Mesenchymal stem cell (in vitro differentiated cells and primary cell): ENCODE measurements at regions not wholly inside any gene's neighbourhood (a gene's known extent, or its start where the extent isn't known, plus 50 kb on each side); places are given as distances from the start of the nearest gene placed in this dataset.

Source experiments
- DNase-seq: peaks from one replicate; pipeline ENCODE4 v3.0.0-alpha.2; 2013
- H2AFZ ChIP-seq: one replicate; pipeline ENCODE4 v1.6.1; 2013; ENCODE audit warnings: low read depth, mild to moderate bottlenecking, control low read depth, inconsistent platforms, low read length, moderate library complexity
- H2AK5ac ChIP-seq: 2 replicates; pipeline ENCODE4 v1.6.1; 2013; ENCODE audit warnings: low read length, moderate library complexity, mild to moderate bottlenecking, inconsistent platforms; ENCODE audit not compliant: severe bottlenecking
- H2BK120ac ChIP-seq: one replicate; pipeline ENCODE4 v1.6.1; 2013; ENCODE audit warnings: low read depth, mild to moderate bottlenecking, inconsistent platforms, low read length, moderate library complexity
- H2BK12ac ChIP-seq, 2 experiments: one replicate each; pipeline ENCODE4 v1.6.1; 2013; ENCODE audit warnings: inconsistent platforms in 2 of 2, low read length in 2 of 2, mild to moderate bottlenecking in 2 of 2, moderate library complexity in 2 of 2, control low read depth in 1 of 2
- H2BK15ac ChIP-seq: one replicate; pipeline ENCODE4 v1.6.1; 2013; ENCODE audit warnings: mild to moderate bottlenecking, low read depth, inconsistent platforms; ENCODE audit not compliant: poor library complexity, severe bottlenecking
- H2BK5ac ChIP-seq: 2 replicates; pipeline ENCODE4 v1.6.1; 2013; ENCODE audit warnings: low read depth, mild to moderate bottlenecking, low read length, control low read depth, inconsistent platforms; ENCODE audit not compliant: poor library complexity, severe bottlenecking
- H3K14ac ChIP-seq, 2 experiments: one replicate each; pipeline ENCODE4 v1.6.1; 2013; ENCODE audit warnings: inconsistent platforms in 2 of 2, low read length in 2 of 2, control low read depth in 1 of 2, mild to moderate bottlenecking in 1 of 2, moderate library complexity in 1 of 2
- H3K18ac ChIP-seq, 2 experiments: one replicate each; pipeline ENCODE4 v1.6.1; 2013; ENCODE audit warnings: inconsistent platforms in 2 of 2, low read length in 2 of 2, control low read depth in 1 of 2, low read depth in 1 of 2, mild to moderate bottlenecking in 1 of 2
- H3K23ac ChIP-seq, 2 experiments: one replicate each; pipeline ENCODE4 v1.6.1; 2013; ENCODE audit warnings: inconsistent platforms in 2 of 2, low read length in 2 of 2, mild to moderate bottlenecking in 2 of 2, moderate library complexity in 2 of 2, control low read depth in 1 of 2
- H3K27ac ChIP-seq: 2 replicates; pipeline ENCODE4 v1.5.1; 2013; ENCODE audit warnings: mild to moderate bottlenecking, moderate library complexity, low read length, control low read depth, inconsistent platforms; ENCODE audit not compliant: poor library complexity, severe bottlenecking
- H3K27me3 ChIP-seq, 2 experiments: 2 replicates each; pipeline versions ENCODE4 v1.6.1 to v1.7.0; 2013; ENCODE audit warnings: low read length in 2 of 2, mild to moderate bottlenecking in 2 of 2, moderate library complexity in 2 of 2, control low read depth in 1 of 2, inconsistent platforms in 1 of 2; ENCODE audit not compliant: control insufficient read depth in 1 of 2, insufficient read depth in 1 of 2
- H3K36me3 ChIP-seq, 2 experiments: 2 replicates each; pipeline versions ENCODE4 v1.6.1 to v1.7.0; 2013; ENCODE audit warnings: low read length in 2 of 2, control low read depth in 1 of 2, inconsistent platforms in 1 of 2, low read depth in 1 of 2, mild to moderate bottlenecking in 1 of 2; ENCODE audit not compliant: insufficient read depth in 2 of 2, control insufficient read depth in 1 of 2
- H3K4ac ChIP-seq, 2 experiments: one replicate each; pipeline ENCODE4 v1.6.1; 2013; ENCODE audit warnings: inconsistent platforms in 2 of 2, low read length in 2 of 2, mild to moderate bottlenecking in 2 of 2, moderate library complexity in 2 of 2, control low read depth in 1 of 2, low read depth in 1 of 2
- H3K4me1 ChIP-seq: 2 replicates; pipeline ENCODE4 v1.6.1; 2013; ENCODE audit warnings: low read depth, low read length, control low read depth; ENCODE audit not compliant: control insufficient read depth, insufficient read depth
- H3K4me2 ChIP-seq: 2 replicates; pipeline ENCODE4 v1.6.1; 2013; ENCODE audit warnings: low read length, mild to moderate bottlenecking, inconsistent platforms; ENCODE audit not compliant: poor library complexity, severe bottlenecking
- H3K4me3 ChIP-seq, 2 experiments: 2 replicates each; pipeline versions ENCODE4 v1.5.1 to v1.7.0; 2013; ENCODE audit warnings: low read length in 2 of 2, mild to moderate bottlenecking in 2 of 2, control low read depth in 1 of 2, low read depth in 1 of 2; ENCODE audit not compliant: insufficient read depth in 1 of 2
- H3K79me1 ChIP-seq: replicated peaks from 2 replicates; pipeline ENCODE4 v1.6.1; 2013; ENCODE audit warnings: mild to moderate bottlenecking, control low read depth, low read length, inconsistent platforms; ENCODE audit not compliant: poor library complexity, severe bottlenecking
- H3K9ac ChIP-seq: 2 replicates; pipeline ENCODE4 v1.7.0; 2013; ENCODE audit warnings: mild to moderate bottlenecking, low read length, moderate library complexity
- H3K9me3 ChIP-seq: 2 replicates; pipeline ENCODE4 v1.7.0; 2013; ENCODE audit warnings: mild to moderate bottlenecking, low read length; ENCODE audit not compliant: control insufficient read depth
- H4K8ac ChIP-seq: one replicate; pipeline ENCODE4 v1.6.1; 2013; ENCODE audit warnings: inconsistent platforms, mild to moderate bottlenecking, low read length, moderate library complexity
- H4K91ac ChIP-seq: one replicate; pipeline ENCODE4 v1.6.1; 2013; ENCODE audit warnings: mild to moderate bottlenecking, low read length, inconsistent platforms
- WGBS: methylation state at CpG from one replicate; pipeline ENCODE4 v1.1.7; 2013; ENCODE audit warnings: mixed read lengths; 5-methylcytosine and 5-hydroxymethylcytosine counted together

GRCh38 chr2:10989151-10989550 is 77.4 kb downstream of the KCNF1 start:
- Histone ChIP-seq H3K36me3 (no peaks in the 10 kb centered on the region), H3K4me1 (peaks cover 2% of the 10 kb centered on the region), H3K9ac (no peak overlapping the region), H4K91ac (no peak overlapping the region), H3K9me3 (no peaks in the 10 kb centered on the region), H2BK12ac (no peak overlapping the region), H3K4ac (no peak overlapping the region), H3K27ac (no peak overlapping the region), H4K8ac (no peak overlapping the region), H3K27me3 (peaks cover 16 to 41% of the 10 kb centered on the region in 2 experiments), H3K18ac (no peak overlapping the region), H2AFZ (no peak overlapping the region), H3K14ac (no peak overlapping the region), H2BK120ac (no peak overlapping the region), H2AK5ac (no peak overlapping the region), H3K4me2 (no peak overlapping the region), H2BK15ac (no peak overlapping the region), H3K79me1 (no peaks in the 10 kb centered on the region), H3K23ac (no peak overlapping the region), H2BK5ac (no peak overlapping the region), H3K4me3 (no peak overlapping the region)
- WGBS, result 93% methylated on average over 4 of the region's 4 CpGs
- DNase-seq, result no peak

GRCh38 chr2:10989782-10990181 is 78.0 kb downstream of the KCNF1 start:
- Histone ChIP-seq H2BK120ac (no peak overlapping the region), H3K27me3 (peaks cover 15 to 34% of the 10 kb centered on the region in 2 experiments), H3K9ac (no peak overlapping the region), H3K36me3 (no peaks in the 10 kb centered on the region), H3K79me1 (no peaks in the 10 kb centered on the region), H4K8ac (no peak overlapping the region), H2AK5ac (no peak overlapping the region), H2AFZ (no peak overlapping the region), H3K4me1 (peaks cover 2% of the 10 kb centered on the region), H3K4me3 (no peak overlapping the region), H3K4me2 (no peak overlapping the region), H2BK12ac (no peak overlapping the region), H4K91ac (no peak overlapping the region), H3K14ac (no peak overlapping the region), H3K4ac (no peak overlapping the region), H2BK5ac (no peak overlapping the region), H3K23ac (no peak overlapping the region), H3K18ac (no peak overlapping the region), H3K27ac (no peak overlapping the region), H3K9me3 (no peaks in the 10 kb centered on the region), H2BK15ac (no peak overlapping the region)
- 100% methylated on average over 1 of the region's 2 CpGs for WGBS
- DNase-seq, result no peak

- H3K9me3 ChIP-seq, result no peaks in the 10 kb centered on the region
- no peak overlapping the region for H2AK5ac ChIP-seq
- H2AFZ ChIP-seq, result no peak overlapping the region
- no peak overlapping the region for H3K9ac ChIP-seq
- no peak overlapping the region for H2BK12ac ChIP-seq
- no peak overlapping the region for H3K27ac ChIP-seq
- no peak overlapping the region for H3K4me3 ChIP-seq
- no peak overlapping the region for H4K8ac ChIP-seq
- no peaks in the 10 kb centered on the region for H3K36me3 ChIP-seq
- no peak overlapping the region for H2BK120ac ChIP-seq
- no peak overlapping the region for H3K14ac ChIP-seq
- H3K79me1 ChIP-seq, result no peaks in the 10 kb centered on the region
- H3K4me1 ChIP-seq, result peaks cover 2% of the 10 kb centered on the region
- no peak overlapping the region for H3K18ac ChIP-seq
- no peak overlapping the region for H2BK5ac ChIP-seq
- no peak overlapping the region for H3K4ac ChIP-seq
- H4K91ac ChIP-seq, result no peak overlapping the region
- DNase-seq, result no peak
- H3K4me2 ChIP-seq, result no peak overlapping the region
- no peak overlapping the region for H3K23ac ChIP-seq
- H3K27me3 ChIP-seq, result peaks cover 23 to 39% of the 10 kb centered on the region in 2 experiments
- H2BK15ac ChIP-seq, result no peak overlapping the region
- WGBS, result 86% methylated on average over 5 of the region's 5 CpGs
Measured at GRCh38 chr2:10990561-10991111, 78.9 kb downstream of the KCNF1 start.

- Histone ChIP-seq H3K27ac (no peak overlapping the region), H3K36me3 (no peaks in the 10 kb centered on the region), H3K79me1 (no peaks in the 10 kb centered on the region), H3K9ac (no peak overlapping the region), H2AFZ (no peak overlapping the region), H2AK5ac (no peak overlapping the region), H2BK12ac (no peak overlapping the region), H4K91ac (no peak overlapping the region), H3K4me3 (no peak overlapping the region), H3K27me3 (peaks cover 23 to 30% of the 10 kb centered on the region in 2 experiments), H2BK120ac (no peak overlapping the region), H2BK15ac (no peak overlapping the region), H3K9me3 (no peaks in the 10 kb centered on the region), H3K4me1 (peaks cover 2% of the 10 kb centered on the region), H3K4ac (no peak overlapping the region), H3K23ac (no peak overlapping the region), H4K8ac (no peak overlapping the region), H3K18ac (no peak overlapping the region), H3K14ac (no peak overlapping the region), H3K4me2 (no peak overlapping the region), H2BK5ac (no peak overlapping the region)
- DNase-seq, result no peak
- 87% methylated on average over 14 of the region's 14 CpGs for WGBS
Measured at GRCh38 chr2:10992023-10992791, 80.5 kb downstream of the KCNF1 start.
